ENCODE measurements at regions not wholly inside any gene's neighbourhood (a gene's known extent, or its start where the extent isn't known, plus 50 kb on each side); places are given as distances from the start of the nearest gene placed in this dataset.

DNA sequence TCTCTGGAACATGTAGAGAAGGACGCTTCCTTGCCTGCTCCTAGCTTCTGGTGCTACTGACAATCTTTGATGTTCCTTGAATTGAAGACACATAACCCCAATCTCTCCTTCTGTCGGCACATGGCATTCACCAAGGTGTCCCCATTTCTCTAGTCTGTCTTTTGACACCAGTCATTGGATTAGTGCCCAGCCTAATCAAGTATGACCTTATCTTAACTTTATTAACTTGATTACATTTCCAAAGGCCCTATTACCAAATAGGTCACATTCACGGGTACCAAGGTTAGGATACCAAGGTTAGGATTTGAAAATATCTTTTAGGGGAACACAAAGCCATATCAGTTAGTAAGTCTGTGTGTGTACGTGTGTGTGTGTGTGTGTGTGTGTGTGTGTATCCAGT lies 377.9 kb downstream of the CMPK2 start:
- H3K4me3 ChIP-seq (ENCODE audit: control insufficient read depth, low read depth, low read length), result no peak overlapping the region
- DNase-seq (ENCODE audit: low read depth), result no peak
- TF ChIP-seq, protein P1, sequence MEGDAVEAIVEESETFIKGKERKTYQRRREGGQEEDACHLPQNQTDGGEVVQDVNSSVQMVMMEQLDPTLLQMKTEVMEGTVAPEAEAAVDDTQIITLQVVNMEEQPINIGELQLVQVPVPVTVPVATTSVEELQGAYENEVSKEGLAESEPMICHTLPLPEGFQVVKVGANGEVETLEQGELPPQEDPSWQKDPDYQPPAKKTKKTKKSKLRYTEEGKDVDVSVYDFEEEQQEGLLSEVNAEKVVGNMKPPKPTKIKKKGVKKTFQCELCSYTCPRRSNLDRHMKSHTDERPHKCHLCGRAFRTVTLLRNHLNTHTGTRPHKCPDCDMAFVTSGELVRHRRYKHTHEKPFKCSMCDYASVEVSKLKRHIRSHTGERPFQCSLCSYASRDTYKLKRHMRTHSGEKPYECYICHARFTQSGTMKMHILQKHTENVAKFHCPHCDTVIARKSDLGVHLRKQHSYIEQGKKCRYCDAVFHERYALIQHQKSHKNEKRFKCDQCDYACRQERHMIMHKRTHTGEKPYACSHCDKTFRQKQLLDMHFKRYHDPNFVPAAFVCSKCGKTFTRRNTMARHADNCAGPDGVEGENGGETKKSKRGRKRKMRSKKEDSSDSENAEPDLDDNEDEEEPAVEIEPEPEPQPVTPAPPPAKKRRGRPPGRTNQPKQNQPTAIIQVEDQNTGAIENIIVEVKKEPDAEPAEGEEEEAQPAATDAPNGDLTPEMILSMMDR (conservative IDR thresholded peaks at IDR 0.05; ENCODE audit: control insufficient read depth, insufficient read depth, low read depth, low read length), result no peak

DNA sequence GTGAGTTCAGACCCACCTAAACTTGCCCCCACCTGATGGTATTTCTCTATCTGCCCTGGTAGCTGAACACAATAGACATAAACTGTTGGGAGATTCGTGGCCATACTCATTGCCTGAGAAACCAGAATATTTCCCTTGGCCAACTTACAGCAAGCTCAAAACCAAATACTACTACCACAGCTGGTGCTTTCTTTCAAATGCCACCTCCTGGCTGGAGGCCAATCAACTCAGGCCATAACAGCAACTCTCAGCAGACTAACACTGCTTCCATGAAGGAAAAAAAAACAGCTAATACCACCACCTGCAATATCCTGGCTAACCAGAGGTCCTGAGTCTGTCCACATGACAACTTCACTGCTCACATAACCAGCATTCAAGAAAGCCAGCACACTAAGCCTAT lies 373.1 kb downstream of the CMPK2 start:
- no peak for DNase-seq (ENCODE audit: low read depth)
- TF ChIP-seq, protein P1 (conservative IDR thresholded peaks at IDR 0.05; ENCODE audit: control insufficient read depth, insufficient read depth, low read depth, low read length), result no peak
- no peak overlapping the region for H3K4me3 ChIP-seq (ENCODE audit: control insufficient read depth, low read depth, low read length)

DNA sequence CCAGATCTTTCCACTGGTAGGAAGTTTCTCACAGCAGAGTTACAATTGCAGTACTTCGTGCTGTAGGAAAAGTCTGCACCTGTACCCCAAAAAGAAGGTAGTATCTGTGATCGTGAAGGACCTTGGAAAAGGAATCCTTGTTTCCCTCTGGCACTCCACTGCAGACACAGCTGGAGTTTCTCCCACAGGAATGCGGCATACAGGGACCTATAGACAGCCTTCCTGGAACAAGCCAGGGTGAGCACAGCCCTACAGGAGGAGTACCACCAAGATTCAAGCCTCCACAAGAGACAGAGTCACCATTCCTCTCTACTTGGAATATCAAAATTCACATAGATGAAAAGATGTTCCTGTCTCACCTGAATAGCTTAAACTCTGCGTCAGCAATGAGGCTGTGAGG lies 372.4 kb downstream of the CMPK2 start:
- DNase-seq (ENCODE audit: low read depth), result no peak
- no peak overlapping the region for H3K4me3 ChIP-seq (ENCODE audit: control insufficient read depth, low read depth, low read length)
- TF ChIP-seq, protein P1 (conservative IDR thresholded peaks at IDR 0.05; ENCODE audit: control insufficient read depth, insufficient read depth, low read depth, low read length), result no peak

DNA sequence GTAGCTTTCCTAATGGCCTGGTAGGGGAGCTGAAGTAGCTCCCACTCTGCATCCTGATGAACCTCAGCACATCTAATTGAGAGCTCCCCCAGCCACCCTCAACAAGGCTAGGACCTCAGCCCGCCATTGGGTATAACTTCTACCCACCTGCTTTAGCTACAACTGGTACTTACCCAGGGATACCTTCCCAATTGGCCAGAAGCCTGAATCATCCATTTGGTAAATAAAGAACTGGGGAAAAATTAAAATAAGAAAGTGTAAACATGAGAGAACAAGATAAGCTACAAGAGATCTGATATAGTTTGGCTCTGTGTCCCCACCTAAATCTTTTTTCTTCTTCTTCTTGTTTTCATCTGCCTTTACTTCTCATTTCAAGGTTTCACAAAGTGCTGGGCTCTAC lies 372.0 kb downstream of the CMPK2 start:
- DNase-seq (ENCODE audit: low read depth), result no peak
- H3K4me3 ChIP-seq (ENCODE audit: control insufficient read depth, low read depth, low read length), result no peak overlapping the region
- TF ChIP-seq, protein P1 (conservative IDR thresholded peaks at IDR 0.05; ENCODE audit: control insufficient read depth, insufficient read depth, low read depth, low read length), result no peak

DNA sequence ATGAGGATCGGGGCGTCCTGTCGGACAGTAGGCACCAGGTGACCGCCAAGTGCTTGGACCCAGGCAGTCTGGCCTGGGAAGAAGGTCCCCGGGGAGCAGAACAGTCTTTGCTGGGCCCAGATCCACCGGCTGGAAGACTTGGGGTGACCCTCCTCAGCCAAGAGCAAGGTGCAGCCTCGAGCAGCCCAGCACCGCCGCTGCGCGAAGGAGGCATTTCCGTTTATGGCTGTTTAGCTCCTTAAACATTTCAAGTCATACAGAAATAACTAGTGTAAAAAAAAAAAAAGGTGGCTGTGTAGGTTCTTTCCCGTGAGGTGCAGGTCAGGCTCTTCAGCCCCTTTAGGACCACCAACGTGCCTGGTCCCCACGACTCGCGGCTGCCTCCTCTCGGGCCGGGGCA lies 370.2 kb downstream of the CMPK2 start:
- DNase-seq (ENCODE audit: low read depth), result no peak
- TF ChIP-seq, protein P1 (conservative IDR thresholded peaks at IDR 0.05; ENCODE audit: control insufficient read depth, insufficient read depth, low read depth, low read length), result no peak
- no peak overlapping the region for H3K4me3 ChIP-seq (ENCODE audit: control insufficient read depth, low read depth, low read length)

DNA sequence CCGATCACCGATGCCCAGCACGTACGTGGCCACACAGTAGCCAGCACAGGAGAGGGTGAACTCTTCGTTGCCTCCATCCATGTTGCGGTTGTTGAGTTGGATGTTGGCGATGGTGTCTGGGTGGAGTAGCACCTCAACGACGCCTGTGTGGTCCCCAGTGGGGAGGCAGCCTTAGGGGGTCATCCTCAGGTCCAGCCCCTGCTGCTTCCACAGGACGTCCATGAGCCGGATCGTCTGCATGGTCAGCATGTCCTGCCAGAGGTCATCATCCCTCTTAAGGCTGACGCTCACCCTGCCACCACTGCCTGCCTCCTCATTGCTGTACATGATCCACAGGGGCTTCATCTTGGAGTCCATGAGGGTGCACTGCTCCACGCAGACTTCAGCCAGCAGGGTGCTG lies 369.3 kb downstream of the CMPK2 start:
- no peak for DNase-seq (ENCODE audit: low read depth)
- TF ChIP-seq, protein P1 (conservative IDR thresholded peaks at IDR 0.05; ENCODE audit: control insufficient read depth, insufficient read depth, low read depth, low read length), result no peak
- H3K4me3 ChIP-seq (ENCODE audit: control insufficient read depth, low read depth, low read length), result no peak overlapping the region

DNA sequence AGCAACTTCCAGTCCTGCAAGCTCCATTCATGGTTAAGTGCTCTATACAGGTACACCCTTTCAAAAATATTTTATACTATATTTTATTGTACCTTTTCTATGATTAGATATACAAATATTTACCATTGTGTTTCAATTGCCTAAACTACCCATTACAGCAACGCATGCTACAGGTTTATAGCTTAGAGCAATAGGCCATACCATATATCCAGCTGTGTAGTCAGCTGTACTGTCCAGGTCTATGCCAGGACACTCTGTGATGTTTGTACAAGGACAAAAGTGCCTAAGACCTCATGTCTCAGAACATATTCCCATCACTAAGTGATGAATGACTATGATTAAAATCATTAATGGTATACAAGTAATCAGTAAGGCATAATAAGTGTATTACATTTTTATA lies 368.7 kb downstream of the CMPK2 start:
- TF ChIP-seq, protein P1 (conservative IDR thresholded peaks at IDR 0.05; ENCODE audit: control insufficient read depth, insufficient read depth, low read depth, low read length), result no peak
- DNase-seq (ENCODE audit: low read depth), result no peak
- H3K4me3 ChIP-seq (ENCODE audit: control insufficient read depth, low read depth, low read length), result no peak overlapping the region
